Fibroblast of the conjunctiva (primary cell): ENCODE measurements at regions not wholly inside any gene's neighbourhood (a gene's known extent, or its start where the extent isn't known, plus 50 kb on each side); places are given as distances from the start of the nearest gene placed in this dataset.

Source experiments
- DNase-seq: peaks from one replicate; pipeline ENCODE4 v3.0.0-alpha.2; 2010; ENCODE audit warnings: low read depth

- DNase-seq = no peak
These were observed 183.1 kb upstream of the MCHR2 start for GRCh38 chr6:100176951-100177710.

GRCh38 chr6:100176311-100176950 lies 182.4 kb upstream of the MCHR2 start:
- peak; percentile 37 for DNase-seq

DNA sequence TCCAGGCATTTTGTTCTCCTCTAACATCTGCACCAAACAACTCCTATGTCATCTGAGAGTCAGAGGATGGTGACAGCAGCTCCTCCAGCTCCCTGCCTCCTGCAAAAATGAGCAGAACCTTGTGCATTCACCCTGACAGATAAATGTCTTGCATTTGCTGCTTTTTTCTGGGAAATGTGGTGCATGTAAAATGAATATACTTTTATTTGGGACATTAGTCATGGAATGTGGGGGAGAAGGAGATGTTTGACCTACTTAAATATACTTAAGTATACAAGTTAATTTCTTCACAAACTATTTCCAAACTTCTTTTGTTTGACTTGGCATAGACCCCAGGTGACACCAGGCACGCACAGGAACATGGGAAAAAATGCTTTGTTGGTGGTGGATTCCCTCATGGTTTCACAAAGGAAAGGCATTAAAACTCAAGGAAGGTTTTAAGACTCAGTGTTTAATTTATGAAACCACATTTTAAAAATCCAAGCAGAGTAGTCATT lies 181.8 kb upstream of the MCHR2 start:
- DNase-seq = peak; percentile 40

DNA sequence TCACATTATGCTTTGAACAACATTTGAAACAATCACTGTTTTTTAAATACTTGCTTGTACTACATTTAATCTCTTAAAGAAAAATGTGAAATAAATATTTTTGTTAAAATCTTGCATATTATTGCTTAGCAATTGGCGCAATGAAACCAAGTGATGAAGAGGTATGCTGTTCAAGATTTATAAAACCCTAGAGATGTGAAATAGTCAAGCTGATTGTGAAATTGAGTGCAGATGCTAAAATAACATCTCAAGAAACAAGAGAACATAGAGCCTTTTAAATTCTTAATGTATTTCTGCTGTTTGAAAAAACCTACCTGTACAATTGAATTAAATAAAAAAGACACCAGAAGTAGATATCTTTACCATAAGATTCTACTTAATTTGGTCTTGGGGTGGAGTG lies 179.2 kb upstream of the MCHR2 start:
- DNase-seq = no peak

DNA sequence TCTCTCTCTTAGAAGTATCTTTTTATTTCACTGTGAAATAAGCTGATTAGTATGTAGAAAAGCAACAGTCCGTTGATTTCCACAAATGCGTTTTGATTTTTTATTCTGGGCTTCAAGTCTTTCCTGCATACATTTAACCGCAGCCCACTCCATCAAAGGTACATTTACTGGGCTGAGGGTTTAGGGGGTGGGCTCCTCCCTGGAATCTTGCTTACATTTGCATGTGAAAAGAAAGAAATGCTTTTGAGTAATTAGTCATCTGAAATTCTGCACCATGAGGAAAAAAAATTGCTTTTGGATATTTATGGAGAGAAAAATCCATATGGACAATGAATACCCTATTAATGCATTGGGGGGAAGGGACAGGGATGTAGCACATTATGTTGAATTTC lies 178.3 kb upstream of the MCHR2 start:
- DNase-seq = no peak

DNA sequence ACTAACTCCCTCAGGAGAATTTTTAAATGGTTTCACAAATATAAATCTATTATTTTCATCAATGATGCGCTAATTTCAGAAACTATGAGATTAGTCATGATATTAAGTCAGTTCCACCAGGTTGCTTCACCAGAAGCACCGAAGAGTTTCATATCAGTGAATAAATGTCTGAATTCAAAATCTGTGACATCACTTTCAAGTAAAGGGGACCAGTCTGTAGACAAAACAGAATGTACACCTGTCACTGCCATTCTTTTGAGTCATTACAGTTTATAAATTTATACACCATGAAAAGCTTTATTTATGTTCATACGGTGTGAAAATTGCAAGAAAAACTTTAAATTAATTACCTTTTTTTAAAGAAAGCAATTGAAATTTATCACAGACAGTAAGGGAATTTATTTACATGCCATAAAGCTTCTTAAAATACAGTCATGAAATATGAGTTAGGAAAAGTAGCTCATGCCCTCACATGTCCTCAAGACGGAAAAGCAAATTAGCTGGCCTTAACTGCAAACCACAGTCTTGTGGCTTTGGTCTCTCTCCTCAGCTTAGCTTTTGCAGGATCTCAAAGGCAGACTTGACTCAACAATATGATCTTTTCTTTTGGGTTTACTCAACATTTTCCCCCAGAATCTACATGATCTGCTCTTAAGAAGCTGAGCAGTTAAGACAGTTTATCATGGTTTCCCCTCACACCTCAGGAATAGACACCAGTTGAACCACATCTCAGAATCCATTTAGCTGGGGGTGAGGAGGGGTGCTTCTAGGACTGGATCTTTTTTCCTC lies 177.7 kb upstream of the MCHR2 start:
- DNase-seq = no peak

- no peak for DNase-seq
These were observed 174.1 kb upstream of the MCHR2 start for GRCh38 chr6:100168148-100168547.

DNA sequence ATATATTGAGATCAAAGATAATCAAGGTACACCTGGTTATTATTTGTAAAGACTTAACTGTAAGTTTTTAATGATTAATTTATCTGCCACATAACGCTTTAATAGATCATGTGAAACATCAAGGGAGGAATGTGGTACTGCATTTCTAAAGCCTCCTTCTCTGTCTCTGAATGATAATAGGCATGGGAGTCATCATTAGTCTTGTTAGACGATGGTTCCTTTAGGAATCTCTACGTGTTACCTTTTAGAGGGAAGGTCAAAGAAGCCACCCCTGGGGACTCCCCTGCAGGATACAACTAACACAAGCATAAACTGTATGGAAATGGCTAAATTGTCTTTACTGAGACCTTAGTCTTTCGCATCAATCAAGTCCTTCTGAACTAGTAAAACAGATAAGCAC lies 173.6 kb upstream of the MCHR2 start:
- no peak for DNase-seq

DNA sequence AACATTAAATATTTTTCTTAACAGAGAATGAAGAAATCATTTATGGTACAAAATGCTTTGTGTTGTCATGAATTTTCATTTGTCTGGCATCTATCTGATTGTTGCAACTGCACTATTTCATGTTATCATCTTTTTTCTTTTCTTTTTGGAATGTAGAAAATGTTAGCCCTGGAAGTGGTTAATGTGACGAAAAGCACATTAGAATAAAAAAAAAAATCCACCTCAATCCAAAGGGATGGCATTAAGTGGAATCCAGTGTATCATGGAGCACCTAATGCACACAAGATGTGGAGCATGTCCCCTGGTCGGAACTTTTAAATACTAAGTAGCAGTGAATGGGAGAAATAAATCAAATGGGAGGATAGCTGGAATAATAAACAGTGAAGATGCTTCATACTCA lies 172.9 kb upstream of the MCHR2 start:
- DNase-seq = no peak

DNA sequence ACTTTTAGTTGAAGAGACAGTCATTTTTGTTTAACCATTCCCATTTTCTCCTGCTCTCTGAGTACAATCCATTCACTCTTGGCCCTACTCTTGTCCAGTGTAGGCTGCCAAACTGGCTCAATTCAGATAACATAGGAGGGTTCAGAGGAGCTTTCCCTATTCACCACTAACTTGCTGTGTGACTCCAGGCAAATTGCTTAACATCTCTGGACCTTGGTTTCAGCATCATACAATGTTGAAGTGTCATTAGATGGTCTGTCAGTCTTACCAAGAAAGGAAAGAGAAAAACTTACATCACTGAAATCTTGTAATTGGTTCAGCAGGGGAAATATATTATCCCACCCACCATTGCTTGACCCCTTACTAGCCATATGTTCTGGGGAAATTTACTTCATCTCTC lies 171.4 kb upstream of the MCHR2 start:
- no peak for DNase-seq

- DNase-seq = no peak
These were observed 169.0 kb upstream of the MCHR2 start for GRCh38 chr6:100163035-100163434.

DNA sequence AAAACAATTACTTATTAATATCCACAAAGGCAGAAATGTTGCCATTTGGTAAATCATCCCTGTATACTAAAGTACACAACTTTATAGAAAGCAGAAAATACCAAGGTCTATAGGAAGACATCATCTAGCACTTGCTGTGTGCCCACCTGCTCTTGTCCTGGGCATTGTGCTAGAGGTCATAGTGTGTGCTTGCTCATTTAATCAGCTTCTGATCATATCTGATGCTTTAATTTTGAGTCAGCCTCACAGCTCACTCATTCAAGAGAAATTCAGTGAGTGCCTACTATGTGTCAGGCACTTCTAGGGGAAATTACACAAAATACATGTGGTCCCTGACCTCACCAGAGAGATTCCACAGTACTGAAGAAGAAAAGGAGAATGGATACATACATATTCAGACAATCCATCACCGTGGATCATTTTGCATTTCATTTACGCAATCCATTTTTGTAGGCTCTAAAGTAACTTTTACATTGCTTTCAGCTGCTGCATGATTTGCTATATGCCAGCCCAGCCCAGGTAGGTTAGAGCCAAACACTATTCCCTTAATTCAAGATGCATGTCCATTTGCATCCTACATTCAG lies 167.9 kb upstream of the MCHR2 start:
- no peak for DNase-seq

DNA sequence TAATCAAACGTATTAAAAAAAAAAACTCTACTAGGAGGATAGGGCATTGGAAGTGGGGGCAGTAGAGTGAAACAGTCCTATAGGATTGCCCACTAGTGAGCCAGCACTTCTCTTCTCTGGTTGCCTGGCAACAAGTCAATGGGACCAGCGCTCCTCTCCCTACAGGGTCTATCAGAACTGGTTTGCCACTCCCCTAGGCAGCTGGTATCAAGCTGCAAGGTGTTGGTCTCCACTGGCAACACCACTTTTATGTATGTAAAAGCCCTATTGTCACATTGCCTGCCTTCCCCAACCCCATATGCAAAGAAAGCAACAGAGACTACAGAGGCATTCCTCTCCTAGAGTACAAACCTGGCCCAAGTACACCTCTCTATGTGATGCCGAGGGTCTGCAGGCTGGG lies 166.9 kb upstream of the MCHR2 start:
- no peak for DNase-seq

DNA sequence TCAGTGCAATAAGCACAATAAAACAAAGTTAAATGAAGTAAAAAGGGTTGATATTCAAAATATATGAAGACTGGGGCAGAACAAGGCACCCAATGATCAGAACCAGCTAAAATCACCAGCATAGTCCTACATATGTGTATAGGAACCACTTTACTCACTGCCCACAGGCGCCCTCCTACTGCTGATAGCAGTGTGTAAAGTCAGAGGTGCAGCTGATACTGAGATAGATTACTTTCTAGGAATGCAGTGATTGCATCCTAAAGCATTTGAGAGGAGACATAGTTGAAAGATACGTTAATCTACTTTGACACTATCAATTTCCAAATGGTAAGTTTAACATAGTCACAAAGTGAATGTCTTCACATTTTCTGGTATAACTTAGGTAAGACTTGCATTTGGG lies 161.1 kb upstream of the MCHR2 start:
- DNase-seq = no peak

DNA sequence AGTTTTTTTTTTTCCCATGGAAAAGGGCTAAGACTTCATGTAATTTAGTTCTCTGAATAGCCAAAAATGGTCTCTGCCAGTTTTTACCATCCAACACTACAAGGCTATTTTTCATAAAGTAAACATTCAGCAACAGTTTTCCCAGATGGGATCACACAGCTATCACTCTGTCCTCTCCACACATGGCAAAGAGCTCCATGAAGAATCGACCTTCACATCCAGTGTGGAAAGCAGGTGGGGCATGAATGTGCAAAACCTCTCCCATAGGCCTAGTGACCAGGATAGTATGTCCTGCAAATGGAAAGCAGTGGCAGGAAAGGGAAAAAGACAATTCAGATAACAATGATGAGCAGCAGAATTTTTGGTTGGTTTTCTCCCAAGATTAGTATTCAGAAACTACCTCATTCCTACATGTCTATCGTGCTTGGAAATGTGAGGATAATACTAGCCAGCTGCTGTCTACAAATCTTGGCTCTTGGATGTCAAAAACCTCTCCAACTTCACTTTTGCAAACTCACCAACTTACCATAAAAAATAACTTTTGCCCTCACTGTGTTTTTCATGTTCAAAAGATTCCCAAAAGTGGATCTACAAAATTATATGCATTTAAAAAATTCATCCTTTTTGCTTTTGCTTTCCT lies 159.7 kb upstream of the MCHR2 start:
- no peak for DNase-seq

- no peak for DNase-seq
These were observed 158.2 kb upstream of the MCHR2 start for GRCh38 chr6:100152201-100152600.

GRCh38 chr6:100144991-100145390 lies 151.0 kb upstream of the MCHR2 start:
- DNase-seq = no peak

- DNase-seq = no peak
These were observed 144.5 kb upstream of the MCHR2 start for GRCh38 chr6:100138346-100139022.

GRCh38 chr6:100137759-100138158 lies 143.7 kb upstream of the MCHR2 start:
- no peak for DNase-seq

DNA sequence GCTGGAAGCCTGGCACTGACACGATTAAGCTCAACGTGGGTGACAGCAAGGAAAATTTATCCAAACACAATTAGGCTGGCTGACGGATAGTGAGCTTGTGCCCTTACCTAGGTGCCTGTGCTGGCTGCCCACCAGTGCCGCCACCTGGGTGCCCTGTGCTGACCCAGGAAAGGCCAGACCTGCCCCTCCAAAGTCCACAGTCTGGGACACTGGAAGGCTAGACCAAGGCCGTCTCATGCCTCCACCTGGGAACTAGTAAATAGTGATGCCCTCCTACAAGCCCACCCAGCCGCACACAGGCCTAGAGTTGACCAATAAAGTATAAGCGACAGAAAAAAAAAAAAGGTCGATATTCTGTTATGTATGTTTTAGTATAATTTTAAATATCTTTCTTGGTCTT lies 142.6 kb upstream of the MCHR2 start:
- DNase-seq = no peak

GRCh38 chr6:100135977-100136376 lies 142.0 kb upstream of the MCHR2 start:
- no peak for DNase-seq

- DNase-seq = no peak
These were observed 140.7 kb upstream of the MCHR2 start for GRCh38 chr6:100134703-100135102.
